ENCODE measurements at regions not wholly inside any gene's neighbourhood (a gene's known extent, or its start where the extent isn't known, plus 50 kb on each side); places are given as distances from the start of the nearest gene placed in this dataset.
"Not testable (repeated sequence)": the region's sequence is repeated elsewhere in the genome, so short reads cannot be mapped to it uniquely, and the experiment has no call there.

DNA sequence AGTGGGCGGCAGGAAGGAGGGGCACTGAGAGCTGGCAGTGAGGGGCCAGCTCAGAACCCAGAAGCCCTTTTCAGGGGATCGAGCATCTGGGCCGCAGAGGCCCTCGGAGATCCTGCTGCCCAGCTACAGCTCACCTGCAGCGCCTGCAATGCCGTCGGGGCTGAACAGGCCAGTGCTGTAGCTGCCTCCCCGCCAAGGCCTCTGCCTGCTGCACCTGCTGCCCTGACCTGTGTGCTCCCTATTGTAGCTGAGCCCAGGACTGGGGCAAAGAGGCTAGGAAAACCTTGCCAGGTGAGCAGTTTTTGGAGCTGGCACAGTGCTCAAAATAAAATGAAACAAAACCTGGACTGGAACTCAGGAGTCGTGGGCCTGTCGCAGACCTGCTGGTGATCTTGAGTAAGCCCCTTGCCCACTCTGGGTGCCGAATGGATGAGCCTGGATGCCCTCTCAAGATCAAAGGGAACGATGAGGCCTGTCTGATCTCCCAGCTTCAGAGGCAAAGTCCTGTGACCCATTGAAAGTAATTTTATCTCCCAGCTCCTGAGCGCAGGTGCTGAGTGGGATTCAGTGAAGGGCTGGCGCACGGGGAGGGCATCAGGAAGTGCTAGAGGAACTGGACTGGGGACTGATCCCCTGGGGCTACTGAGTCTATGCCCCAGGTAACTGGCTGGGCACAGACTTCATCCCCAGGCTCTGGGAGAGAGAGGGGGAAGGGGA lies 154.6 kb downstream of the FOXD2 start:
- no peaks in the 10 kb centered on the region for H3K9me3 ChIP-seq (ENCODE audit: control insufficient read depth, low read length, poor library complexity, severe bottlenecking)
- peaks cover 27% of the 10 kb centered on the region for H3K27me3 Mint-ChIP-seq
- no peak overlapping the region for H3K4me3 Mint-ChIP-seq
- no peak for DNase-seq
- no peak overlapping the region for H3K27ac Mint-ChIP-seq
- H3K36me3 Mint-ChIP-seq (ENCODE audit: low read depth), result no peaks in the 10 kb centered on the region
- no peaks in the 10 kb centered on the region for H3K4me1 Mint-ChIP-seq
- ATAC-seq, result no peak

DNA sequence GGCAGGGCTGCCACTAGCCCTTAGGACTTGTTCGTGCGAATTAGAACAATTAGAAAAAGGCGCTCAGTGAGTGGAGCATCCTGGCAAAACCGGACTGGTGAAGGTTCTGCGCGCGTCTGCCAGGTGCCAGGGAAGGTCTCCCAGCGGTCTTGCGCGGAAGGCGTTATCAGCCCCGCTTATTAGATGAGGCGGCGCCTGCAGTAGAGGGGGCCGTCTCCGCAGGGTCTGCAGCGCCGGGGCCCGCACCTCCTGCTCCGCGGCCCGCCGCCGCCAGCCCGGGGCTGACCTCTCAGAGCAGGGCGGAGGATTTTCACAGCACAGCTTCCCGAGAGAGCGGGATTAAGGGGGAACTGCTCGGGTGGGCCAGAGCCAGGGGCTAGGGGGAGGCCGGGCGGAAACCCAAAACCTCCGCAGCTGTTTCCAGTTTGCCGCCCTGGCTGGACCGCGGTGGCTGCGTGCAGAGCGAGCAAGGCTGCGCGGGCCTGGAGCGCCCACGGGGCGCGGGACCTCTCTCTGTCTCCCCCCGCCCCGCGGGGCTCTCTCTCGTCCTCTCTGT lies 155.2 kb downstream of the FOXD2 start:
- Mint-ChIP-seq H3K36me3 (ENCODE audit: low read depth) (no peaks in the 10 kb centered on the region), H3K4me3 (no peak overlapping the region), H3K27me3 (peaks cover 33% of the 10 kb centered on the region), H3K4me1 (no peaks in the 10 kb centered on the region), H3K27ac (no peak overlapping the region)
- no peaks in the 10 kb centered on the region for H3K9me3 ChIP-seq (ENCODE audit: control insufficient read depth, low read length, poor library complexity, severe bottlenecking)
- no peak for ATAC-seq
- DNase-seq, result no peak

- Mint-ChIP-seq H3K4me3 (no peak overlapping the region), H3K4me1 (no peaks in the 10 kb centered on the region), H3K27me3 (peaks cover 39% of the 10 kb centered on the region), H3K36me3 (ENCODE audit: low read depth) (no peaks in the 10 kb centered on the region), H3K27ac (no peak overlapping the region)
- DNase-seq, result no peak
- no peak for ATAC-seq
- no peaks in the 10 kb centered on the region for H3K9me3 ChIP-seq (ENCODE audit: control insufficient read depth, low read length, poor library complexity, severe bottlenecking)
These were observed 155.9 kb downstream of the FOXD2 start for GRCh38 chr1:47593598-47594285.

DNA sequence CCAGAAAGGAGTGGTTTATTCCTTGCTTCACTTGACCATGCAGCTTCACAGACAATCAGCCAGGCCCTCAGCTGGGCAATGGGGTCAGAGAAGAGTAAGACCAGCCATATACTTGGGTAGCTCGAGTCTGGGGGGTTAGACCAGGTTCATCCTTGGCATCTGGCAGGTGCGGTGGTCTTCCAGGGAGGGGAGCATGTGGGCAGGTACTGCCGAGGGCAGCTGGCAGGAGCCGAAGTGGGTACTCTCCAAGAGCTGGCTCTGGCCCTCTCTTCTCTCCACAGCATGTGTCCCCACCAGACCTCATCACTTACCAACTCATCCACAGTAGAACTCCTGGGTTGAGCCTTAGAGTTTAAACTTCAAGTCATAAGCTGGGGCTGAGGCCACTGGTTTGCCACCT lies 156.8 kb downstream of the FOXD2 start:
- H3K9me3 ChIP-seq (ENCODE audit: control insufficient read depth, low read length, poor library complexity, severe bottlenecking), result no peaks in the 10 kb centered on the region
- DNase-seq, result no peak
- H3K4me3 Mint-ChIP-seq, result no peak overlapping the region
- H3K36me3 Mint-ChIP-seq (ENCODE audit: low read depth), result no peaks in the 10 kb centered on the region
- H3K4me1 Mint-ChIP-seq, result no peaks in the 10 kb centered on the region
- ATAC-seq, result no peak
- H3K27me3 Mint-ChIP-seq, result peaks cover 41% of the 10 kb centered on the region
- no peak overlapping the region for H3K27ac Mint-ChIP-seq

DNA sequence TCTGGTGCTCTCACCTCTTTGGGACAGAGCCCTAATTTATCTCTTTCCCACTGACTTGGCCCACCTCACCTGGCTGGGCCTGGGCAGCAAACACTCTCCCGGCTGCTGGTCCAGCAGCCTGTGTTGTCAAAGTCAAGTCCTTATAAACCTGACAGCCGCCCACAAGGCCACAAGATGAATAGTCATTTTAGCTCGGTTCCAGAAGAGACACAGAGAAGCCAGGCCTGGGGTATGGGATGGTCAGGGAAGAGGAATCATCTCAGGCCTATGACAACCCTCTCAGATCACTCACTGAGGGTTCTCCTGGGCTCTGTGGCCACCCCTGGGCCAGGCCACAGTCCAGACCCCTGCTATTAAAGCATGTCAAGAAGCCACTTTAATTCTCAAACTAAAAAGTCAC lies 158.5 kb downstream of the FOXD2 start:
- no peak for ATAC-seq
- no peaks in the 10 kb centered on the region for H3K36me3 Mint-ChIP-seq (ENCODE audit: low read depth)
- no peaks in the 10 kb centered on the region for H3K9me3 ChIP-seq (ENCODE audit: control insufficient read depth, low read length, poor library complexity, severe bottlenecking)
- peaks cover 41% of the 10 kb centered on the region for H3K27me3 Mint-ChIP-seq
- no peak overlapping the region for H3K4me3 Mint-ChIP-seq
- DNase-seq, result no peak
- H3K27ac Mint-ChIP-seq, result no peak overlapping the region
- H3K4me1 Mint-ChIP-seq, result no peaks in the 10 kb centered on the region

GRCh38 chr1:47598357-47598756 lies 160.5 kb downstream of the FOXD2 start:
- ATAC-seq (no peak), DNase-seq (no peak)
- H3K36me3 Mint-ChIP-seq (ENCODE audit: low read depth), result no peaks in the 10 kb centered on the region
- H3K4me3 Mint-ChIP-seq, result no peak overlapping the region
- H3K9me3 ChIP-seq (ENCODE audit: control insufficient read depth, low read length, poor library complexity, severe bottlenecking), result no peaks in the 10 kb centered on the region
- H3K27ac Mint-ChIP-seq, result no peak overlapping the region
- H3K27me3 Mint-ChIP-seq, result peaks cover 41% of the 10 kb centered on the region
- H3K4me1 Mint-ChIP-seq, result no peaks in the 10 kb centered on the region

DNA sequence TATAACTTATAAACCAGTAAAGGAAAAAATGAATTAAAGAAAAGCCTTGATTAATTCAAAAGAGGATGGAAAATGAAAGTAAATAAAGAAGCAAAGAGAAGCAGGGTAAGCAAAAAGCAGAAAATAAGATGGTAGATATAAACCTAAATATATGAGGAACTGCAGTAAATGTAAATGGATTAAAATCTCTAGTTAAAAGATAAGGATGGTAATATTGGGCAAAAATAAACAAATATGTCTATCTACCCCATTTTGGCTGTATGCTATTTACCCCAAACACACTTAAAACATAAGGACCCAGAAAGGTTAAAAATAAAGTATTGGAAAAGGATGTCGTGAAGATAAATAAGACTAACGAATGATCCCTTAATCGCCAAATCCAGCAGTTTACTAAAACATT lies 161.9 kb downstream of the FOXD2 start:
- Mint-ChIP-seq H3K27me3 (peaks cover 32% of the 10 kb centered on the region), H3K4me3 (no peak overlapping the region), H3K36me3 (ENCODE audit: low read depth) (no peaks in the 10 kb centered on the region), H3K27ac (no peak overlapping the region), H3K4me1 (no peaks in the 10 kb centered on the region)
- ATAC-seq (no peak), DNase-seq (no peak)
- H3K9me3 ChIP-seq (ENCODE audit: control insufficient read depth, low read length, poor library complexity, severe bottlenecking), result no peaks in the 10 kb centered on the region

GRCh38 chr1:47602491-47602890 lies 164.6 kb downstream of the FOXD2 start:
- not testable (repeated sequence) for H3K4me3 Mint-ChIP-seq; DNase-seq; H3K27ac Mint-ChIP-seq; H3K36me3 Mint-ChIP-seq (ENCODE audit: low read depth); ATAC-seq; H3K9me3 ChIP-seq (ENCODE audit: control insufficient read depth, low read length, poor library complexity, severe bottlenecking); H3K4me1 Mint-ChIP-seq
- H3K27me3 Mint-ChIP-seq, result peaks cover 14% of the 10 kb centered on the region

- not testable (repeated sequence) for ATAC-seq; H3K27ac Mint-ChIP-seq; H3K9me3 ChIP-seq (ENCODE audit: control insufficient read depth, low read length, poor library complexity, severe bottlenecking); H3K36me3 Mint-ChIP-seq (ENCODE audit: low read depth); DNase-seq; H3K4me3 Mint-ChIP-seq; H3K4me1 Mint-ChIP-seq
- peaks cover 19% of the 10 kb centered on the region for H3K27me3 Mint-ChIP-seq
These were observed 167.0 kb downstream of the FOXD2 start for GRCh38 chr1:47604869-47605268.

- Mint-ChIP-seq H3K4me3 (no peak overlapping the region), H3K27ac (no peak overlapping the region), H3K27me3 (peaks cover 32% of the 10 kb centered on the region), H3K36me3 (ENCODE audit: low read depth) (peaks cover 3% of the 10 kb centered on the region), H3K4me1 (peaks cover 2% of the 10 kb centered on the region)
- DNase-seq, result no peak
- ATAC-seq, result no peak
- H3K9me3 ChIP-seq (ENCODE audit: control insufficient read depth, low read length, poor library complexity, severe bottlenecking), result no peaks in the 10 kb centered on the region
These were observed 170.5 kb downstream of the FOXD2 start for GRCh38 chr1:47608296-47608875.

DNA sequence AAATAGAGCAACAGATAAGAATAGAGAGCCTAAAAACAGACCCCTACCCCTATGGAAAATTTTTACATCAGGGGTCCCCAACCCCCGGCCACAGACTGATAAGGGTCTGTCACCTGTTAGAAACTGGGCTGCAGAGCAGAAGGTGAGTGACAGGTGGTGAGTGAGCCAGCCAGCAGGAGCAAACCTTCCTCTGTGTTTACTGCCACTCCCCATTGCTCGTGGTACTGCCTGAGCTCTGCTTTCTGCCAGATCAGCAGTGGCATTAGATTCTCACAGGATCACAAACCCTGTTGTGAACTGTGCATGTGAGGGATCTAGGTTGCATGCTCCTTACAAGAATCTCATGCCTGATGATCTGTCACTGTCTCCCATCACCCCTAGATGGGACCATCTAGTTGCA lies 174.1 kb downstream of the FOXD2 start:
- Mint-ChIP-seq H3K36me3 (ENCODE audit: low read depth) (peaks cover 6% of the 10 kb centered on the region), H3K27me3 (peaks cover 49% of the 10 kb centered on the region), H3K4me1 (peaks cover 2% of the 10 kb centered on the region), H3K27ac (no peak overlapping the region), H3K4me3 (no peak overlapping the region)
- no peak for ATAC-seq
- no peak for DNase-seq
- no peaks in the 10 kb centered on the region for H3K9me3 ChIP-seq (ENCODE audit: control insufficient read depth, low read length, poor library complexity, severe bottlenecking)

GRCh38 chr1:47612819-47613218 lies 175.0 kb downstream of the FOXD2 start:
- DNase-seq (no peak), ATAC-seq (no peak)
- H3K9me3 ChIP-seq (ENCODE audit: control insufficient read depth, low read length, poor library complexity, severe bottlenecking), result no peaks in the 10 kb centered on the region
- no peak overlapping the region for H3K4me3 Mint-ChIP-seq
- H3K27me3 Mint-ChIP-seq, result peaks cover 54% of the 10 kb centered on the region
- H3K4me1 Mint-ChIP-seq, result peaks cover 2% of the 10 kb centered on the region
- peaks cover 6% of the 10 kb centered on the region for H3K36me3 Mint-ChIP-seq (ENCODE audit: low read depth)
- H3K27ac Mint-ChIP-seq, result no peak overlapping the region

DNA sequence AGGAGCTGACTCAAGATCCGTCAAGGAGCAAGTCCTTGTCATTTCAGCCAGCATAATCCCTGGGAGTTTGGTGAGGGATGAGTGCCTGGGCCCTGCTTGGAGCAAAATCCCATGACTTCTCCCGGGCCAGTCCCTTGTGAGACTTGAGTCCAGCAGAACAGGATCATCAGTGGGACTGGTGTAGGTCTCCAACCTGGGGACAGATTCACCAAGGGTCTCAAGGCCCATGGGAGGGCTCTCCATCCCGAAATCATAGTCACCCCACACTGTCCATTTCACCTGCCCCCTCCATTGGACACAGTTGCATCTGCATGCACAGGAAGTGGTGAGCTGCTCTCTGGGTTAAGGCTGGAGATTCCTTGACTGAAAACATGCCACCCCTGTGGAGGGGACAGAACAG lies 178.2 kb downstream of the FOXD2 start:
- Mint-ChIP-seq H3K36me3 (ENCODE audit: low read depth) (peaks cover 3% of the 10 kb centered on the region), H3K27me3 (peaks cover 36% of the 10 kb centered on the region), H3K4me1 (no peaks in the 10 kb centered on the region), H3K27ac (no peak overlapping the region), H3K4me3 (no peak overlapping the region)
- no peak for DNase-seq
- no peak for ATAC-seq
- no peaks in the 10 kb centered on the region for H3K9me3 ChIP-seq (ENCODE audit: control insufficient read depth, low read length, poor library complexity, severe bottlenecking)
